Right lobe of liver (tissue), 4 donors: ENCODE measurements at regions not wholly inside any gene's neighbourhood (a gene's known extent, or its start where the extent isn't known, plus 50 kb on each side); places are given as distances from the start of the nearest gene placed in this dataset.

Experiments
- POLR2A ChIP-seq: fragments of 450-650 bp; IDR thresholded peaks from one replicate; pipeline ENCODE4 v1.6.1; 2017; ENCODE audit warnings: antibody characterized with exemption, mild to moderate bottlenecking
- TF ChIP-seq, protein P1 (sequence below), 4 donors: fragments of 200-600 bp in 3 of 4; fragments of 450-650 bp in 1 of 4; IDR thresholded peaks; one replicate each; pipeline versions ENCODE4 v1.5.1 to v1.8.0; 2016 to 2022; ENCODE audit warnings: antibody characterized with exemption in 4 of 4, mild to moderate bottlenecking in 2 of 4
- donor health status: DM: no; HTN: no; CAD: no.
- donor health status: DM: no; HTN: no; CAD: no.
- donor health status: DM: no; HTN: yes; CAD: no.

- TF ChIP-seq, protein P1, sequence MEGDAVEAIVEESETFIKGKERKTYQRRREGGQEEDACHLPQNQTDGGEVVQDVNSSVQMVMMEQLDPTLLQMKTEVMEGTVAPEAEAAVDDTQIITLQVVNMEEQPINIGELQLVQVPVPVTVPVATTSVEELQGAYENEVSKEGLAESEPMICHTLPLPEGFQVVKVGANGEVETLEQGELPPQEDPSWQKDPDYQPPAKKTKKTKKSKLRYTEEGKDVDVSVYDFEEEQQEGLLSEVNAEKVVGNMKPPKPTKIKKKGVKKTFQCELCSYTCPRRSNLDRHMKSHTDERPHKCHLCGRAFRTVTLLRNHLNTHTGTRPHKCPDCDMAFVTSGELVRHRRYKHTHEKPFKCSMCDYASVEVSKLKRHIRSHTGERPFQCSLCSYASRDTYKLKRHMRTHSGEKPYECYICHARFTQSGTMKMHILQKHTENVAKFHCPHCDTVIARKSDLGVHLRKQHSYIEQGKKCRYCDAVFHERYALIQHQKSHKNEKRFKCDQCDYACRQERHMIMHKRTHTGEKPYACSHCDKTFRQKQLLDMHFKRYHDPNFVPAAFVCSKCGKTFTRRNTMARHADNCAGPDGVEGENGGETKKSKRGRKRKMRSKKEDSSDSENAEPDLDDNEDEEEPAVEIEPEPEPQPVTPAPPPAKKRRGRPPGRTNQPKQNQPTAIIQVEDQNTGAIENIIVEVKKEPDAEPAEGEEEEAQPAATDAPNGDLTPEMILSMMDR (IDR thresholded peaks at IDR 0.05): no peak
- no peak for TF ChIP-seq POLR2A
Observed at GRCh38 chr10:30116041-30116491, 56.7 kb upstream of the JCAD start.
